ENCODE measurements at regions not wholly inside any gene's neighbourhood (a gene's known extent, or its start where the extent isn't known, plus 50 kb on each side); places are given as distances from the start of the nearest gene placed in this dataset.

DNA sequence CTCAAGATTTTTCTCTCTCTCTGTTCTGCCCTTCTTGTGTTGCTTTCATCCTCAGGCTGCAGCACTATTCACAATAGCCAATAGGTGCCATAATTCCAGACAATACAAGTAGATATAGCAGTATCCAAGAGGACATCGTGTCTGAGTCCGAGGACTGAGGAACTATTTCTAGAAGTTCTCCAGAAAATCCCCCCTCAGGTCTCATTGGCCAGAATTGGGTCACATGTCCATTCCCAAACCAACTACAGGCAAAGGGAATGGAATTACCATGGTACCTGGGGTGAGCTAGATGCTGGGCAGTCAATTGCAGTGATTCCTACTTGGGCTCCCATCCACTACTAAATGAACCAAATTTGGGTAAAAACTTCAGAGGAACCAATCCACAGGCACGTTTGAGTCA is 301.9 kb upstream of the RASGEF1B start:
- DNase-seq = no peak
- ATAC-seq = no peak
- intact Hi-C loops (cut with micrococcal nuclease) = no loop called here

GRCh38 chr4:81771721-81772120 is 300.0 kb upstream of the RASGEF1B start:
- intact Hi-C loops (cut with micrococcal nuclease) = no loop called here

GRCh38 chr4:81769244-81769643 is 297.5 kb upstream of the RASGEF1B start:
- ATAC-seq (no peak), DNase-seq (no peak)
- intact Hi-C loops (cut with micrococcal nuclease) = no loop called here

More at GRCh38 chr4:81771721-81772120, 300.0 kb upstream of the RASGEF1B start:
- no peak for ATAC-seq
- no peak for DNase-seq

DNA sequence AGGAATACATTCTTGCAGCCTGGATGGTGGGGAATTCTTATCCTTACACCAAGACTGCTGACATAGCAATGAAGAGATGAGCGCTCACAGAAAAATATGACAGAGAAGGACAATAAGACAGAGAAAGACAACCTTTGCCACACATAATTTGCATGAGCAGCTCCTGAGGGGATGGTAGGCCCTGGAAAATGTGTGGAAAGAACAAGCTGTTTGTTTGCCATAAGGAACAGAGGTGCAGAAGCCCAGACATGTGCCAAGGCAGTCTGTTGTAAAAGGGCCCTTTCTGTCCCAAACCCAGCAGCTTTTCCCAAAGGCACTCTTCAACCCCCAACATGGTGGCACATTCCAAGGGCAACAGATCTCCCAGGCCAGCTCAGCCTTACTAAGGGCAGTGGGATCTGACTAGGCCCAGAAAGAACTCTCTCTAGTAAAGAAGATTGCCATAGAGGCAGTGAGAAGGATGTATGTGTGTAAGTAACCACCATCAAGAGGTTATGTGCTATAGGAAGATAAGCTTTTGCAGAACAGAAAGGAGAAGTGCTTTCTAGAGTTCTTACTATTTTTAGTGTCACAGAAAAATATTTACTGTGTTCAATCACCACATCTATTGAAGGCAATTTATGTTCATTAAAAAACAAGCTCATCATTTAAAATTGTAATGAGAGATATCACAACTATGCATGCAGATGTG is 287.0 kb upstream of the RASGEF1B start:
- ATAC-seq = no peak
- no peak for DNase-seq
- intact Hi-C loops (cut with micrococcal nuclease) = no loop called here

DNA sequence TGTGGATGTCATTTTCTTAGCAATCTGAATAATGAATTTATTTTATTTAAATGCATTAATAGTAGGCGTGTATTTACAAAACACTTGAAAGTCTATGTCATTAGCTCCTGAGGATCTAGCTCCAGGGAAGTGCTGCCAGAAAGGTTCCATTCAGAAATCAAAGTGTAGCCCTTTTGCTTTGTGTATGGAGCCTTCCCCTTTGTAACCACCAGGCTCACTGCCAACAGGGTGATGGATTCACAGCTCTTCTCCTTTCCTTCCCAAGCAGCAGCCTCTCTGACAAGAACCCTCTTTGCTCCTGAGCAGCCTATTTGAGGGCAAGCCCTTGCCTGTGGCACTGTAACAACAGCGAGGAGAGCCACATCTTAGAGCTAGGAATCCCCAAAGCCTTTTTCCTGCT is 286.0 kb upstream of the RASGEF1B start:
- intact Hi-C loops (cut with micrococcal nuclease) = no loop called here
- DNase-seq (no peak), ATAC-seq (no peak)

- intact Hi-C loops (cut with micrococcal nuclease) = no loop called here
- no peak for DNase-seq
- ATAC-seq = no peak
Observed at GRCh38 chr4:81756973-81757372, 285.3 kb upstream of the RASGEF1B start.

DNA sequence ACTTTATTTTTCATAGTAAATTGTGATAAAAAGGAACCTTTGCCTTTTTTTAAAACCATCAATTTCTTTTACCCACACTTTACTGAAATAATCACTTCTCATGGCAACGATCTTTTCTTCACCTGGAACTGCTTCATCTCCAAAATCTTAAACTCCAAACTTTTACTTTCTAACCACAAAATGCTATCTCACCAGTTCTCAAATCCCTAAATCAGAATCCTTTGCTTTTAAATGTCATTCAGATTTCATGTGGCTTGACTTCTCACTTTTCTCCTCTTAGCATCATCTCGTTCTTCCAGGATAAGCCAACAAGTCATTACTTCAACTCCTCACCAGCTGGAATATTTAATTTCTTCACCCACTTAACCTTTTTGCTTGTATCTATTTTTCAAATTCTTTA is 284.3 kb upstream of the RASGEF1B start:
- DNase-seq = no peak
- intact Hi-C loops (cut with micrococcal nuclease) = no loop called here
- no peak for ATAC-seq

GRCh38 chr4:81754169-81754568 is 282.5 kb upstream of the RASGEF1B start:
- no peak for DNase-seq
- no peak for ATAC-seq
- intact Hi-C loops (cut with micrococcal nuclease) = no loop called here

GRCh38 chr4:81751531-81752289 is 280.0 kb upstream of the RASGEF1B start:
- ATAC-seq = no peak
- intact Hi-C loops (cut with micrococcal nuclease) = no loop called here
- no peak for DNase-seq

- DNase-seq = no peak
- intact Hi-C loops (cut with micrococcal nuclease) = no loop called here
- peak; percentile 23 for ATAC-seq
Observed at GRCh38 chr4:81747242-81747930, 275.7 kb upstream of the RASGEF1B start.

DNA sequence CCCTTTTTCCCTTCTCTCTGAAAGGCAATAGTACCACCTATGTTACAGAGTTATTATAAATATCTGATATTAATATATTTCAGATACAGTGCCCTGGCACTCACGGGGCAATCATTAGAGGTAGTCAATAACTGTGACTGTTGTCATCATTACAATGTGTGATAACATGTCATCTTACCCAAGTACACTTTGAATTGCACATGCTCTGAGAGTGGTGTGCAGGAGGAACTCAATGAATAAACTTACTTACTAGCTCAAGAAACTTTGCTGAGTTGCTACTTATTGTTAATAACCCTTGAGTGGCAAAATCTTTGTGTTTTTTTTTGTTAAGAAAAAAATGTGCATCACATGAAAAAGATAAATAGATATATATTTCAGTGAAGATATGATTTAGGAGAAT is 275.1 kb upstream of the RASGEF1B start:
- intact Hi-C loops (cut with micrococcal nuclease) = no loop called here
- no peak for ATAC-seq
- no peak for DNase-seq

- intact Hi-C loops (cut with micrococcal nuclease) = no loop called here
- DNase-seq = no peak
- no peak for ATAC-seq
Observed at GRCh38 chr4:81746071-81746470, 274.4 kb upstream of the RASGEF1B start.

GRCh38 chr4:81745050-81745449 is 273.3 kb upstream of the RASGEF1B start:
- ATAC-seq (no peak), DNase-seq (no peak)
- intact Hi-C loops (cut with micrococcal nuclease) = no loop called here

- intact Hi-C loops (cut with micrococcal nuclease) = no loop called here
- ATAC-seq = no peak
Observed at GRCh38 chr4:81743731-81744435, 272.2 kb upstream of the RASGEF1B start.

DNA sequence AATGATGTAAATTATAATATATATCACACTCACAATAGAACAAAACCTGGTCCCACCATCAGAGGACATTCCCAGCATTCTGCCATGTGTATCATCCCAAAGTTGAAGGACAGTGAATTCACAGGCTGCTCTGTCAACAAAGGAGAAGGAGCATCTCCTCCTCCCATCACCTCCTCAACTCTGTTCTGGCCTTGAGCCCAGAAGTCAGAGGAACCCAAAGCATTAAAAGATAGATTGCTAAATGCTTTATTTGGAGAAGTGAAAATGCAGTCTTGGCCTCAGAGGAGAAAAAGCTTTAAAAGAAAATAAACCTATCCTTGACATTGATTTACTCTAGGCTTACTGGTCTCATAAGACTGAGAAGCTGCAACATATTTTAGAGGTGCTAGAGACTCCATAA is 268.8 kb upstream of the RASGEF1B start:
- ATAC-seq = no peak
- intact Hi-C loops (cut with micrococcal nuclease) = no loop called here
- no peak for DNase-seq

More at GRCh38 chr4:81743731-81744435, 272.2 kb upstream of the RASGEF1B start:
- no peak for DNase-seq

DNA sequence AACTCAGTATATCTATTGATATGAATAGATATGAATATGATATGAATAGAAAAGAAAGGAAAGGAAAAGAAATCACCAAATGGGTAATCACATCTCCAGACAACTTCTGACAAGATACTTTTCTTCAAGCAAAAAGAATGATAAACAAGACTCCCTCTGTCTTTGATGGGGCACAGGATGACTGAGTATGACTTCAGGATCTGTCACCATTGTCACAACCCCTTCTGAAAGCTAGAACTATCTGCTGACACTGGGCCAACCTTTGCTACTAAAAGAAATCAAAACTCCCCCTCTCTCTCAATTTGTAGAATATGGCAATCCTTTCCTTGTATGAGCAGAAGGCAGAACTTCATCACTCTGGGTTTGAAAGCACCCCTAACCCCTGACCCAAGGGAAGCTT is 267.2 kb upstream of the RASGEF1B start:
- no peak for DNase-seq
- ATAC-seq = no peak
- intact Hi-C loops (cut with micrococcal nuclease) = no loop called here

GRCh38 chr4:81737865-81738559 is 266.3 kb upstream of the RASGEF1B start:
- intact Hi-C loops (cut with micrococcal nuclease) = no loop called here
- ATAC-seq (no peak), DNase-seq (no peak)

- intact Hi-C loops (cut with micrococcal nuclease) = no loop called here
- ATAC-seq = no peak
Observed at GRCh38 chr4:81736324-81736723, 264.6 kb upstream of the RASGEF1B start.

GRCh38 chr4:81732980-81733379 is 261.3 kb upstream of the RASGEF1B start:
- DNase-seq = no peak
- no peak for ATAC-seq
- intact Hi-C loops (cut with micrococcal nuclease) = no loop called here

More at GRCh38 chr4:81736324-81736723, 264.6 kb upstream of the RASGEF1B start:
- DNase-seq = no peak
